ENCODE measurements at regions not wholly inside any gene's neighbourhood (a gene's known extent, or its start where the extent isn't known, plus 50 kb on each side); places are given as distances from the start of the nearest gene placed in this dataset.

GRCh38 chr7:149552799-149553198 is 55.2 kb upstream of the ZNF746 start:
- ATAC-seq: no peak
- Mint-ChIP-seq H3K4me3 (no peak overlapping the region), H3K4me1 (ENCODE audit: low read depth in 2 of 2) (peaks cover 0 to 3% of the 10 kb centered on the region in 2 donors), H3K9me3 (no peaks in the 10 kb centered on the region), H3K27me3 (no peaks in the 10 kb centered on the region), H3K36me3 (peaks cover 26% of the 10 kb centered on the region), H3K27ac (no peak overlapping the region)
- DNase-seq (ENCODE audit: low spot score): no peak

Data from natural killer cell treated with Interleukin-12 subunit alpha and Interleukin-12 subunit beta and Interleukin-15 and Interleukin-18, amount 100 ng/mL, for 72 hours (primary cell).